RWPE2 (cell line): ENCODE measurements at regions not wholly inside any gene's neighbourhood (a gene's known extent, or its start where the extent isn't known, plus 50 kb on each side); places are given as distances from the start of the nearest gene placed in this dataset.

ENCODE experiments used
- ATAC-seq: fragments of 200-7000 bp; cut with Tn5 transposase; 3 replicates; pipeline ENCODE4 v1.9.1; 2021; ENCODE audit warnings: low read depth
- DNase-seq: peaks from one replicate; pipeline ENCODE4 v3.0.0-alpha.2; 2020; ENCODE audit warnings: low spot score
- H3K27ac ChIP-seq: fragments of 450-650 bp; 2 replicates; pipeline ENCODE4 v1.5.1; 2017; ENCODE audit warnings: mild to moderate bottlenecking; ENCODE audit not compliant: poor library complexity, severe bottlenecking
- H3K27me3 ChIP-seq: fragments of 250-450 bp; sonication (Bioruptor Pico); 2 replicates; pipeline ENCODE4 v1.5.1; 2021; ENCODE audit warnings: mild to moderate bottlenecking, moderate library complexity; ENCODE audit not compliant: insufficient read depth, poor library complexity, severe bottlenecking
- H3K36me3 ChIP-seq: fragments of 250-450 bp; sonication (Bioruptor Pico); 2 replicates; pipeline ENCODE4 v1.5.1; 2020; ENCODE audit warnings: low read depth, mild to moderate bottlenecking, moderate library complexity
- H3K4me1 ChIP-seq: fragments of 250-450 bp; sonication (Bioruptor Pico); 2 replicates; pipeline ENCODE4 v1.5.1; 2021; ENCODE audit warnings: mild to moderate bottlenecking, moderate library complexity; ENCODE audit not compliant: insufficient read depth, poor library complexity, severe bottlenecking
- H3K4me3 ChIP-seq: fragments of 250-450 bp; sonication (Bioruptor Pico); 2 replicates; pipeline ENCODE4 v1.5.1; 2021; ENCODE audit warnings: mild to moderate bottlenecking, moderate library complexity; ENCODE audit not compliant: severe bottlenecking
- H3K9me3 ChIP-seq: fragments of 250-450 bp; sonication (Bioruptor Pico); 2 replicates; pipeline ENCODE4 v1.5.1; 2021; ENCODE audit warnings: mild to moderate bottlenecking, moderate library complexity; ENCODE audit not compliant: severe bottlenecking
- TF ChIP-seq, protein P1 (sequence below): fragments of 450-650 bp; IDR thresholded peaks from one replicate; pipeline ENCODE4 v1.5.1; 2017; ENCODE audit warnings: mild to moderate bottlenecking, moderate library complexity; ENCODE audit not compliant: poor library complexity, severe bottlenecking

GRCh38 chr18:22334567-22334966, 83.1 kb downstream of the CTAGE1 start:
- no peaks in the 10 kb centered on the region for H3K9me3 ChIP-seq
- no peaks in the 10 kb centered on the region for H3K27me3 ChIP-seq
- H3K4me3 ChIP-seq = no peak overlapping the region
- ATAC-seq = no peak
- no peak overlapping the region for H3K27ac ChIP-seq
- H3K4me1 ChIP-seq = no peaks in the 10 kb centered on the region
- no peak for DNase-seq
- TF ChIP-seq, protein P1, sequence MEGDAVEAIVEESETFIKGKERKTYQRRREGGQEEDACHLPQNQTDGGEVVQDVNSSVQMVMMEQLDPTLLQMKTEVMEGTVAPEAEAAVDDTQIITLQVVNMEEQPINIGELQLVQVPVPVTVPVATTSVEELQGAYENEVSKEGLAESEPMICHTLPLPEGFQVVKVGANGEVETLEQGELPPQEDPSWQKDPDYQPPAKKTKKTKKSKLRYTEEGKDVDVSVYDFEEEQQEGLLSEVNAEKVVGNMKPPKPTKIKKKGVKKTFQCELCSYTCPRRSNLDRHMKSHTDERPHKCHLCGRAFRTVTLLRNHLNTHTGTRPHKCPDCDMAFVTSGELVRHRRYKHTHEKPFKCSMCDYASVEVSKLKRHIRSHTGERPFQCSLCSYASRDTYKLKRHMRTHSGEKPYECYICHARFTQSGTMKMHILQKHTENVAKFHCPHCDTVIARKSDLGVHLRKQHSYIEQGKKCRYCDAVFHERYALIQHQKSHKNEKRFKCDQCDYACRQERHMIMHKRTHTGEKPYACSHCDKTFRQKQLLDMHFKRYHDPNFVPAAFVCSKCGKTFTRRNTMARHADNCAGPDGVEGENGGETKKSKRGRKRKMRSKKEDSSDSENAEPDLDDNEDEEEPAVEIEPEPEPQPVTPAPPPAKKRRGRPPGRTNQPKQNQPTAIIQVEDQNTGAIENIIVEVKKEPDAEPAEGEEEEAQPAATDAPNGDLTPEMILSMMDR = no peak
- no peaks in the 10 kb centered on the region for H3K36me3 ChIP-seq

- no peak for DNase-seq
- H3K4me3 ChIP-seq = no peak overlapping the region
- no peak for ATAC-seq
- H3K36me3 ChIP-seq = no peaks in the 10 kb centered on the region
- no peaks in the 10 kb centered on the region for H3K9me3 ChIP-seq
- H3K27ac ChIP-seq = no peak overlapping the region
- H3K27me3 ChIP-seq = no peaks in the 10 kb centered on the region
- TF ChIP-seq, protein P1 = no peak
- no peaks in the 10 kb centered on the region for H3K4me1 ChIP-seq
Measured at GRCh38 chr18:22332590-22332989, 85.1 kb downstream of the CTAGE1 start.

- H3K4me1 ChIP-seq = no peaks in the 10 kb centered on the region
- DNase-seq = no peak
- no peaks in the 10 kb centered on the region for H3K36me3 ChIP-seq
- H3K27ac ChIP-seq = no peak overlapping the region
- TF ChIP-seq, protein P1 = no peak
- H3K4me3 ChIP-seq = no peak overlapping the region
- no peak for ATAC-seq
- no peaks in the 10 kb centered on the region for H3K27me3 ChIP-seq
- no peaks in the 10 kb centered on the region for H3K9me3 ChIP-seq
Measured at GRCh38 chr18:22330508-22330907, 87.2 kb downstream of the CTAGE1 start.

GRCh38 chr18:22325396-22325795, 92.3 kb downstream of the CTAGE1 start:
- Histone ChIP-seq H3K4me1 (no peaks in the 10 kb centered on the region), H3K4me3 (no peak overlapping the region), H3K27me3 (no peaks in the 10 kb centered on the region), H3K27ac (no peak overlapping the region), H3K9me3 (no peaks in the 10 kb centered on the region), H3K36me3 (no peaks in the 10 kb centered on the region)
- ATAC-seq = no peak
- TF ChIP-seq, protein P1 = no peak
- no peak for DNase-seq

GRCh38 chr18:22324191-22325131, 93.3 kb downstream of the CTAGE1 start:
- Histone ChIP-seq H3K9me3 (no peaks in the 10 kb centered on the region), H3K27ac (no peak overlapping the region), H3K27me3 (no peaks in the 10 kb centered on the region), H3K36me3 (no peaks in the 10 kb centered on the region), H3K4me3 (no peak overlapping the region), H3K4me1 (no peaks in the 10 kb centered on the region)
- no peak for ATAC-seq
- no peak for DNase-seq
- TF ChIP-seq, protein P1 = no peak
